CD1c-positive myeloid dendritic cell (primary cell): ENCODE measurements at regions not wholly inside any gene's neighbourhood (a gene's known extent, or its start where the extent isn't known, plus 50 kb on each side); places are given as distances from the start of the nearest gene placed in this dataset.
"Not testable (repeated sequence)": the region's sequence is repeated elsewhere in the genome, so short reads cannot be mapped to it uniquely, and the experiment has no call there.

Experiments used
- DNase-seq: peaks from one replicate; pipeline ENCODE4 v3.0.0-alpha.2; 2016; ENCODE audit errors: extremely low spot score

- DNase-seq = no peak
Measured at GRCh38 chr2:102871707-102872106, 109.9 kb downstream of the TMEM182 start.

GRCh38 chr2:102872388-102872787 is 110.6 kb downstream of the TMEM182 start:
- DNase-seq = no peak

GRCh38 chr2:102879513-102879912 is 117.7 kb downstream of the TMEM182 start:
- not testable (repeated sequence) for DNase-seq

GRCh38 chr2:102880731-102881130 is 118.9 kb downstream of the TMEM182 start:
- no peak for DNase-seq

- no peak for DNase-seq
Measured at GRCh38 chr2:102886216-102886893, 124.5 kb downstream of the TMEM182 start.

GRCh38 chr2:102888514-102888913 is 126.7 kb downstream of the TMEM182 start:
- DNase-seq = no peak

GRCh38 chr2:102891296-102891695 is 129.5 kb downstream of the TMEM182 start:
- DNase-seq = peak; percentile 73

- DNase-seq = no peak
Measured at GRCh38 chr2:102892698-102893310, 131.0 kb downstream of the TMEM182 start.

GRCh38 chr2:102893870-102894269 is 132.0 kb downstream of the TMEM182 start:
- no peak for DNase-seq

GRCh38 chr2:102895376-102895775 is 133.5 kb downstream of the TMEM182 start:
- peak; percentile 61 for DNase-seq

GRCh38 chr2:102909240-102909639 is 147.4 kb downstream of the TMEM182 start:
- not testable (repeated sequence) for DNase-seq

- no peak for DNase-seq
Measured at GRCh38 chr2:102910724-102911123, 148.9 kb downstream of the TMEM182 start.

GRCh38 chr2:102915128-102915527 is 153.3 kb downstream of the TMEM182 start:
- no peak for DNase-seq

- DNase-seq = no peak
Measured at GRCh38 chr2:102922321-102922720, 160.5 kb downstream of the TMEM182 start.

GRCh38 chr2:102925003-102925402 is 163.2 kb downstream of the TMEM182 start:
- DNase-seq = no peak

GRCh38 chr2:102927854-102928267 is 166.0 kb downstream of the TMEM182 start:
- DNase-seq = no peak

- DNase-seq = no peak
Measured at GRCh38 chr2:102929721-102930120, 167.9 kb downstream of the TMEM182 start.

- no peak for DNase-seq
Measured at GRCh38 chr2:102932501-102932900, 170.7 kb downstream of the TMEM182 start.

GRCh38 chr2:102939207-102939606 is 177.4 kb downstream of the TMEM182 start:
- no peak for DNase-seq

- no peak for DNase-seq
Measured at GRCh38 chr2:102940684-102941083, 178.9 kb downstream of the TMEM182 start.

GRCh38 chr2:102942107-102942506 is 180.3 kb downstream of the TMEM182 start:
- DNase-seq = no peak

- DNase-seq = no peak
Measured at GRCh38 chr2:102943251-102943650, 181.4 kb downstream of the TMEM182 start.

- DNase-seq = no peak
Measured at GRCh38 chr2:102950371-102950946, 188.6 kb downstream of the TMEM182 start.
